AG09309 (cell line): ENCODE measurements at regions not wholly inside any gene's neighbourhood (a gene's known extent, or its start where the extent isn't known, plus 50 kb on each side); places are given as distances from the start of the nearest gene placed in this dataset.
"Not testable (repeated sequence)": the region's sequence is repeated elsewhere in the genome, so short reads cannot be mapped to it uniquely, and the experiment has no call there.

Source experiments
- DNase-seq: peaks from one replicate; pipeline ENCODE4 v3.0.0-alpha.2; 2010; ENCODE audit warnings: low read depth
- H3K4me3 ChIP-seq: 2 replicates; pipeline ENCODE4 v1.5.1; 2011; ENCODE audit warnings: mild to moderate bottlenecking, low read depth, low read length, moderate library complexity; ENCODE audit not compliant: control insufficient read depth
- TF ChIP-seq, protein P1 (sequence below): IDR thresholded peaks from 2 replicates; pipeline ENCODE4 v1.5.1; 2011; ENCODE audit warnings: mild to moderate bottlenecking, low read depth, low read length, inconsistent platforms; ENCODE audit not compliant: insufficient read depth, control insufficient read depth; ENCODE audit errors: missing control alignments

DNA sequence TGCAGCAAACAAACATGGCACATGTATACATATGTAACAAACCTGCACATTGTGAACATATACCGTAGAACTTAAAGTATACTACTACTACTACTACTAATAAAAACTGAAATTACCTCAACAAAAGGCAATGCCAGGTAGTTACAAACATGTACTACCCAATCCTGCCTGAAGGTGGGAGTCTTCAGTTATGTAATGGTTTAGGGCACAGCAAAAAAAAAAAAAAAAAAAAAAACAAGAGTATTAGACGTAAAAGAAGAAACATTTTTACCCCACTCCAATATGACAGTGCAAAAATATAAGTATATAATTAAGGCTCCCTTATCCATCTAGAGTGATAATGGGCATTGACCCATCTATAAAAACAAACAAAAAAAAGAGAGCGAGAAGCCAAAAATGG, 296.6 kb downstream of the ZNF37A start:
- TF ChIP-seq, protein P1, sequence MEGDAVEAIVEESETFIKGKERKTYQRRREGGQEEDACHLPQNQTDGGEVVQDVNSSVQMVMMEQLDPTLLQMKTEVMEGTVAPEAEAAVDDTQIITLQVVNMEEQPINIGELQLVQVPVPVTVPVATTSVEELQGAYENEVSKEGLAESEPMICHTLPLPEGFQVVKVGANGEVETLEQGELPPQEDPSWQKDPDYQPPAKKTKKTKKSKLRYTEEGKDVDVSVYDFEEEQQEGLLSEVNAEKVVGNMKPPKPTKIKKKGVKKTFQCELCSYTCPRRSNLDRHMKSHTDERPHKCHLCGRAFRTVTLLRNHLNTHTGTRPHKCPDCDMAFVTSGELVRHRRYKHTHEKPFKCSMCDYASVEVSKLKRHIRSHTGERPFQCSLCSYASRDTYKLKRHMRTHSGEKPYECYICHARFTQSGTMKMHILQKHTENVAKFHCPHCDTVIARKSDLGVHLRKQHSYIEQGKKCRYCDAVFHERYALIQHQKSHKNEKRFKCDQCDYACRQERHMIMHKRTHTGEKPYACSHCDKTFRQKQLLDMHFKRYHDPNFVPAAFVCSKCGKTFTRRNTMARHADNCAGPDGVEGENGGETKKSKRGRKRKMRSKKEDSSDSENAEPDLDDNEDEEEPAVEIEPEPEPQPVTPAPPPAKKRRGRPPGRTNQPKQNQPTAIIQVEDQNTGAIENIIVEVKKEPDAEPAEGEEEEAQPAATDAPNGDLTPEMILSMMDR = peak; percentile 28
- not testable (repeated sequence) for DNase-seq, H3K4me3 ChIP-seq

DNA sequence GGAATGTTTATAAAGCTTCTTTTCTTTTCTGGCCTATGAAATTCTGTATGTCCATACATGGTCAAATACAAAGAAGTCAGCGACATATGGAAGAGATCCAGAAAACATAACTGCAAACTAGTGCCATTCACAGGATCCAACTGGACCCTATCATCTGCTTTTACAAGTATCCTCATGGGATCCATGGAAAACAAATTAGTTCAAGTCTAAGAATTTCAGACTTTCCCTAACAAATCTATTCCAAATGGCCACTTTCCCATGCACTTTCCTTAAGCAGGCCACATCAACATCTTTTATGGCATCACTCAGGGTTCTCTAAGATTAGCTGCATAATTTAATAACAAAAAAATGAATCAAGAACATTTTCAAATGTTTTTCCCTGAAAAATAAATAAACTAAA, 301.3 kb downstream of the ZNF37A start:
- not testable (repeated sequence) for DNase-seq, H3K4me3 ChIP-seq

DNA sequence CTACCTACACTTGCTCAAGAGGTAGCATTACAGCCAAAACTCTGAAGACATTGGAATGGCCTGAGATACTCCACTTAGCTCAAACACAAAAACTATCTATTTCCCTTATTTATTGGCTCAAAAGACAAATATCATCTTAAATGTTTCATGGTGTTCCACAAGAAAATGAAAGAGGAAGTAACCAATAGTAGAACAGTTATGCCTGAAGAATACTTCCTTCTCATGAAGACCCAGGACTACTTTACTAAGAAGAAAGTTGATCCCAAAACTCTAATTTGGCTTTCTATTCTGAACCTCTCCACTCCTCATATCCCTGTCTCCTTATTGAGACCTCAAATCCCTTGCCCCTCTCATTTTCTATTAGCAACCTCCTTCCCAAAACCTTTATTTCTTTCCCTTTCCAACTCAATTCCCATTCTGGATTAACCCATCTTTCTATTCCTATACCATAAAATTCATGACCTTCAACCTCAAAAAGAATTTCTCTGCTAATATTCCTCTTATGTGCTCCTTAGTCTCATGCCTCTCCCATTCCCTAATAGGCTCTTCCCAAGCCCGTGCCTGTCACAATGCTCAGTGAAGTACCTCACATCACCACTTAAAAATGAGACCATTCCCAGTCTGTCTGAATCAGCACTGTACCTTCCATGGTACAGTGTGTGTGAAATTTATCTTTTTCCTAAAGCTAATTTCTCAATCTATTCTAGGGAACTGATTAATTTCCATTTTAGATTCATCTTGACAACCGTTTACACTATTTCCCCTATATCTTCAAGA, 302.2 kb downstream of the ZNF37A start:
- H3K4me3 ChIP-seq, DNase-seq: not testable (repeated sequence)

DNA sequence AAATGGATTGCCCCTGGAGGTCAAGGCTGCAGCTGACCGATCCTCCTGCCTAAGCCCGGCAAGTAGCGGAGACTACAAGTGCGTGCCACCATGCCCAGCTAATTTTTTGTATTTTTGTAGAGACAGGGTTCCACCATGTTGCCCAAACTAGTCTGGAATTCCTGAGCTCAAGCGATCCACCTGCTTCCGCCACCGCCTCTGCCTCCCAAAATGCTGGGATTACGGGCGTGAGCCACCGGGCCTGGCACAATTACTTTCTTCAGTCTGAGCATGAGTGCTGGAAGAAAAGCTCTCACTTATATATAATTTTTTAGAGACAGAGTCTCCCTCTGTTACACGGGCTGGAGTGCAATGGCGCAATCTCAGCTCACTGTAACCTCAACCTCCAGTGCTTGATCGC, 307.4 kb downstream of the ZNF37A start:
- not testable (repeated sequence) for H3K4me3 ChIP-seq

DNA sequence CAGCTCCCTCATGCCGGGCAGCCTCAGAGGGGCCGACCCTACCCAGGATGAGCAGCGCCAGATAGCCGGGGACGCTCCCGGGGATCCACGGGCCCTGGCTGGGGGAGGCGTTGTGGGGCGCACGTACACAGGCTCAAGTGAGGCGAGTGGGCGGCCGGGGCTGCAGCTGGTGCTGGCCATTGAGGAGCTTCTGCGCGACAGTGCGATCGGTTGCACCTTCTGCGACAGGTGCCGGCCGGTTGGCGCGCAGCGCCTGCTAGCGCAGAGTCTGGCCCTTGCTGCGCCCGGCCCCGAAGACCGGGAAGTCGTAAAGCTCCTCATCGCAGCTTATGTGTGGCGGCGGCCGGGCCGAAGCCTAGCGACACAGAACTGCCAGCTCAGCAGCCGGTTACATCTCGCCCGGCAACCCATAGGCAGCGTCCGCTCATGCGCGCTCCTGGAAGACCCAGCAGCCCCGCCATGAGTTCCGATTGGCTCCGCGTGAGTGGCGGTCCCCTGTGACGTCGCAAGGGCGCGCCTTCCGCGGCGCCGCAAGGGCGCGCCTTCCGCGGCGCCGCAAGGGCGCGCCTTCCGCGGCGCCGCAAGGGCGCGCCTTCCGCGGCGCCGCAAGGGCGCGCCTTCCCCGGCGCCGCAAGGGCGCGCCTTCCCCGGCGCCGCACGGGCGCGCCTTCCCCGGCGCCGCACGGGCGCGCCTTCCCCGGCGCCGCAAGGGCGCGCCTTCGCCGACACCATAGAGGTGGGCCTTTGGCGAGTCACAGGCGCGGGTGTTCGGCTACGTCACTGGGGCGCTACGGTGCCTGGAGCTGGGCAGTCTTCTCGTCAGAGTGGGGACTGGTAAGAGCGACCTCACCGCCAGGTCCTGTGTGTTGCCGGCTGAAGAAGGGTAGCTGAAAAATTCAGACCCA, 308.6 kb downstream of the ZNF37A start:
- DNase-seq = peak; percentile 81
- H3K4me3 ChIP-seq = peak overlapping the region; percentile 74

More for the DNA sequence above, 307.4 kb downstream of the ZNF37A start:
- not testable (repeated sequence) for DNase-seq

DNA sequence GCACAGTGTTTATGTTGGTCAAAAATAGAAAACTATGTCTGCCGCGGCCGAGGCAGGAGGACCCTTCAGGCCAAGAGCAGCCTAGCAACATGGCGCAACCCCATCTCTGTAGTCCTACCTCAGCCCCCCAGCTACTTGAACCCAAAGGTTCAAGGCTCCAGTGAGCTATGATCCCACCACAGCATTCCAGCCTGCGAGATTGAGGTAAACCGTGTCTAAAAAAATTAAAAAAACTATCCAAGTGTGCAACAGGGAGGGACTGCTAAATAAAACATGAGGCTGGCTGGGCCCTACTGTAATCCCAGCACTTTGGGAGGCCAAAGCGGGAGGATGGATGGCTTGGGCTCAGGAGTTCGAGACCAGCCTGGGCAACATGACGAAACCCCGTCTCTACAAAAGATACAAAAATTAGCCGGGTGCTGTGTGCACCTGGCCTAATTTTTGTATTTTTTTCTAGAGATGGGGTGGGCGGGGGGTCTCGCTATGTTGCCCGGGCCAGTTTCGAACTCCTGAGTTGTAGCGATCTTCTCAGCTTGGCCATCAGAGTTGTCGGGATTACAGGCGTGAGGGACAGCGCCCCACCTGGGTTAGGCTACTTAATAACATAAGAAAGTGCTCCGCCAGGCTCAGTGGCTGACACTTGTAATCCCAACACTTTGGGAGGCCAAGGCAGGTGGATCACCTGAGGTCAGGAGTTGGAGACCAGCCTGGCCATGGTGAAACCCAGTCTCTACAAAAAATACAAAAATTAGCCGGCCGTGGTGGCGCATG, 309.4 kb downstream of the ZNF37A start:
- DNase-seq = not testable (repeated sequence)
- peak overlapping the region; percentile 54 for H3K4me3 ChIP-seq

- H3K4me3 ChIP-seq, DNase-seq: not testable (repeated sequence)
Measured at GRCh38 chr10:38423634-38424033, 329.5 kb downstream of the ZNF37A start.

DNA sequence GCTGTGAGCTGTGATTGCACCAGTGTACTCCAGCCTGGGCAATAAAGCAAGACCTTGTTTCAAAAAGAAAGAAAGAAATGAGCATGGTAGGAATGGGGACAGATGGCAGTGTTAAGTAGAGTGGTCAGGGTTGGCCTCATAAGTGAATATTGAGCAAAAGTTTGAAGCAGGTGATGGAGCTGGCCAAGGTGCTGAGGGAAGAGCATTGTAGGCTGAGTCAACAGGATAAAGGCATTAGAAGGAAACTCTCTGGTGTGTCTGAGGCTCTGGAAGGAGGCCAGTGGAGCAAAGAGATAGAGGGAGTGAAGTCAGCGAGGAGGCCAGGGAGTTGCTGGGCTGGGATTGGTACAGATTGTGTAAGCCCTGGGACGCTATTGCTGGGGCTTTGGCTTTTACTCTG, 336.1 kb downstream of the ZNF37A start:
- H3K4me3 ChIP-seq, DNase-seq: not testable (repeated sequence)

GRCh38 chr10:38437359-38437758, 343.2 kb downstream of the ZNF37A start:
- not testable (repeated sequence) for H3K4me3 ChIP-seq
- DNase-seq = peak; percentile 1

DNA sequence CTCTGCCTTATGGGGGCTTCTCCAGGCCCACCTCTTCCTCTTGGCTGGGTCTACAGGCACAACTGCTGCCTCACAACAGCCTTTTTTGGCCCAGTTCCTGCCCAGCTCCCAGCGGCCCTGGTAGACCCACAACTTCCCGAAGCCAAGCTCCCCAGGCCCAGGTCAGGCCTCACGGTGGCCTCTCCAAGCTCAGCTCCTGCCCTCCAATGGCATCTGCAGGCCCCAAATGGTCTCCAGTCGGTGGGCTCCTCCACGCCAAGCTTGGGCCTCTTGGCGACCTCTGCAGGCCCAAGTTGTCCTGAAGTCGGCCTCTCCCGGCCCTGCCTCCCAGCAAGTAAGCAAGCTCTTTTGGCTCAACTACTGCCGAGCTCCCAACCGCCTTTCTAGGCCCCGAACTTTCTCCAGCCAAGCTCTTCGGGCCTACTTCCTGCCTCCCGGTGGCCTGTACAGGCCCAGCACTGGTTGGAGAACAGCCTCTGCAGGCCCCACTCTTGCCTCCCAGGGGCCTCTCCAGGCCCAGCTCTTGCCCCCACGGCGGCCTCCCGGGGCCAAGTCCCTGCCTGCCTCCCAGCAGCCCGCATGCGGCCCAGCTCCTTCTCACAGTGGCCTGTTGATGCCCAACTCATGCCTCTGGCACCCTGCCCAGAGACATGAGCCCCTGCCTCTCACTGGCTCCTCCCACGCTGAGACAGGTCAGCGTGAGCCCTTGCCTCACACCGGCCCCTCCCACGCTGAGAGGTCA, 354.6 kb downstream of the ZNF37A start:
- not testable (repeated sequence) for H3K4me3 ChIP-seq, DNase-seq

DNA sequence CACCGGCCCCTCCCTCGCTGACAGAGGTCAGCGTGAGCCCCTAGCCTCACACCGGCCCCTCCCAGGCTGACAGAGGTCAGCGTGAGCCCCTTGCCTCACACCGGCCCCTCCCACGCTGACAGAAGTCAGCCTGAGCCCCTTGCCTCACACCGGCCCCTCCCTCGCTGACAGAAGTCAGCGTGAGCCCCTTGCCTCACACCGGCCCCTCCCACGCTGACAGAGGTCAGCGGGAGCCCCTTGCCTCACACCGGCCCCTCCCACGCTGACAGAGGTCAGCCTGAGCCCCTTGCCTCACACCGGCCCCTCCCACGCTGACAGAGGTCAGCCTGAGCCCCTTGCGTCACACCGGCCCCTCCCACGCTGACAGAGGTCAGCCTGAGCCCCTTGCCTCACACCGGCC, 355.5 kb downstream of the ZNF37A start:
- not testable (repeated sequence) for H3K4me3 ChIP-seq, DNase-seq

GRCh38 chr10:38450372-38451057, 356.4 kb downstream of the ZNF37A start:
- not testable (repeated sequence) for H3K4me3 ChIP-seq, DNase-seq

DNA sequence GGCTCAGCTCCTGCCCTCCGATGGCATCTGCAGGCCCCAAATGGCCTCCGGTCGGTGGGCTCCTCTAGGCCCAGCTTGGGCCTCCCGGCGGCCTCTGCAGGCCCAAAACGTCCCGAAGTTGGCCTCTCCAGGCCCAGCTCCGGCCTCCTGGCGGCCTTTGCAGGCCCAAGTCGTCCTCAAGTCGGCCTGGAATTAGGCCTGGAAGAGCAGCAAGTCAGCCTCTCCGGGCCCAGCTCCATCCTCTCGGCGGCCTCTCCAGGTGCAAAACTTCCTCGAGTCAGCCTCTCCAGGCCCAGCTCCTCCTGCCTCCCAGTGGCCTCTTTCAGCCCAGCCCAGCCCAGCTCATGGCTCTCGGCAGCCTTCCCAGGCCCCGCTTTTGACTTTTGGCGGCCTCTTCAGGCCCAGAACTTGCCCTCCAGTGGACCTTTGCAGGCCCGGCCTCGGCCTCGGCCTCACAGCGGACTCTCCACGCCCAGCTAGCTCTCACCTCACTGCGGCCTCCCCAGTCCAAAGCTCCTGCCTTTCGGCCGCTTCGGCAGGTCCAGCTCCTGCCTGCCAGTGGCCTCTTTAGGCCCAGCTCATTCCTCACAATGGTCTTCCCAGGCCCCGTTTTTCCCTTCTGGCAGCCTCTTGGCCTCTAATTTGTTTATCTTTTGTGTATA, 357.3 kb downstream of the ZNF37A start:
- not testable (repeated sequence) for DNase-seq, H3K4me3 ChIP-seq
